Tibial nerve (tissue), 3 donors: ENCODE measurements at regions not wholly inside any gene's neighbourhood (a gene's known extent, or its start where the extent isn't known, plus 50 kb on each side); places are given as distances from the start of the nearest gene placed in this dataset.

Source experiments
- EP300 ChIP-seq, 2 donors: sonication (generic); formaldehyde crosslinking; IDR thresholded peaks; one replicate each; pipeline ENCODE4 v1.6.1; 2017; ENCODE audit warnings: antibody characterized with exemption in 2 of 2, mild to moderate bottlenecking in 1 of 2
- POLR2A ChIP-seq, 2 donors: fragments of 450-650 bp; IDR thresholded peaks; one replicate each; pipeline ENCODE4 v1.6.1; 2017; ENCODE audit warnings: antibody characterized with exemption in 2 of 2, mild to moderate bottlenecking in 2 of 2, moderate library complexity in 2 of 2

- no peak for TF ChIP-seq POLR2A (IDR thresholded peaks at IDR 0.05)
- TF ChIP-seq EP300 (IDR thresholded peaks at IDR 0.05) = no peak
Measured at GRCh38 chr2:83933749-83934148, 525.3 kb downstream of the SUCLG1 start.
